PFSK-1 (cell line): ENCODE measurements at regions not wholly inside any gene's neighbourhood (a gene's known extent, or its start where the extent isn't known, plus 50 kb on each side); places are given as distances from the start of the nearest gene placed in this dataset.
A peak's percentile ranks its signal among the peaks of the same experiment; 100 is the strongest.

Experiments used
- FOXP2 ChIP-seq: optimal IDR thresholded peaks from 2 replicates; pipeline ENCODE3; 2011; ENCODE audit warnings: borderline replicate concordance, control low read depth, inconsistent platforms; ENCODE audit not compliant: insufficient read depth; ENCODE audit errors: extremely low read length, extremely low read depth
- POLR2AphosphoS5 ChIP-seq: IDR thresholded peaks from 2 replicates; pipeline ENCODE4 v1.6.1; 2012; ENCODE audit warnings: low read depth, mild to moderate bottlenecking, control low read depth, low read length, moderate library complexity
- REST ChIP-seq, 2 experiments: IDR thresholded peaks; 2 replicates each; pipeline versions ENCODE4 v1.6.1 to v1.8.0; 2011 to 2012; ENCODE audit warnings: low read depth in 2 of 2, low read length in 2 of 2, control low read depth in 1 of 2, inconsistent platforms in 1 of 2, mild to moderate bottlenecking in 1 of 2, moderate library complexity in 1 of 2; ENCODE audit not compliant: insufficient read depth in 1 of 2
- SIN3A ChIP-seq: IDR thresholded peaks from 2 replicates; pipeline ENCODE4 v1.6.1; 2012; ENCODE audit warnings: mild to moderate bottlenecking, low read length, moderate library complexity, borderline replicate concordance; ENCODE audit not compliant: insufficient read depth
- TAF1 ChIP-seq: IDR thresholded peaks from 2 replicates; pipeline ENCODE4 v1.6.1; 2012; ENCODE audit warnings: low read length, control low read depth, borderline replicate concordance; ENCODE audit not compliant: insufficient read depth

GRCh38 chr12:124389725-124390441 lies 95.0 kb downstream of the RFLNA start:
- TF ChIP-seq REST (IDR thresholded peaks at IDR 0.05; ENCODE audit: insufficient read depth in 1 of 2, low read depth in 2 of 2, low read length in 2 of 2) (no peak), SIN3A (no peak), TAF1 (no peak), POLR2AphosphoS5 (no peak), FOXP2 (no peak)

- no peak for TF ChIP-seq REST (IDR thresholded peaks at IDR 0.05; ENCODE audit: insufficient read depth in 1 of 2, low read depth in 2 of 2, low read length in 2 of 2)
- TF ChIP-seq POLR2AphosphoS5 = 0 out of 2 replicates have a peak, but pooled peaks have one; percentile 2
Measured at GRCh38 chr12:124389138-124389724, 94.3 kb downstream of the RFLNA start.

- peak; percentile 39; the same call in 1 of the 2 replicates for TF ChIP-seq POLR2AphosphoS5
- TF ChIP-seq REST (IDR thresholded peaks at IDR 0.05; ENCODE audit: insufficient read depth in 1 of 2, low read depth in 2 of 2, low read length in 2 of 2) = no peak
Measured at GRCh38 chr12:124388679-124389137, 93.8 kb downstream of the RFLNA start.

GRCh38 chr12:124388038-124388671 lies 93.3 kb downstream of the RFLNA start:
- TF ChIP-seq SIN3A (no peak), TAF1 (no peak), FOXP2 (no peak), REST (IDR thresholded peaks at IDR 0.05; ENCODE audit: insufficient read depth in 1 of 2, low read depth in 2 of 2, low read length in 2 of 2) (no peak)

GRCh38 chr12:124387528-124387911 lies 92.6 kb downstream of the RFLNA start:
- TF ChIP-seq REST (IDR thresholded peaks at IDR 0.05; ENCODE audit: insufficient read depth in 1 of 2, low read depth in 2 of 2, low read length in 2 of 2) = no peak
- no peak for TF ChIP-seq SIN3A
- TF ChIP-seq FOXP2 = no peak
- TF ChIP-seq TAF1 = no peak
- TF ChIP-seq POLR2AphosphoS5 = no peak
